ENCODE measurements at regions not wholly inside any gene's neighbourhood (a gene's known extent, or its start where the extent isn't known, plus 50 kb on each side); places are given as distances from the start of the nearest gene placed in this dataset.
A peak's percentile ranks its signal among the peaks of the same experiment; 100 is the strongest.

GRCh38 chr2:213221957-213222356 is 62.3 kb upstream of the SPAG16 start:
- DNase-seq (ENCODE audit: low read depth in 2 of 2): peak; percentile 41 to 65
- no peak for TF ChIP-seq CTCF (IDR thresholded peaks at IDR 0.05; ENCODE audit: low read depth, low read length)
- H3K4me3 ChIP-seq (replicated peaks in 1 of 2; ENCODE audit: low read depth in 2 of 2, low read length in 2 of 2): peak overlapping the region in 1 of 2 donors; percentile 0

GRCh38 chr2:213224366-213224765 is 59.9 kb upstream of the SPAG16 start:
- DNase-seq (ENCODE audit: low read depth in 2 of 2): peak in 1 of 2 donors; percentile 24
- TF ChIP-seq CTCF (IDR thresholded peaks at IDR 0.05; ENCODE audit: low read depth, low read length): no peak
- no peak overlapping the region for H3K4me3 ChIP-seq (replicated peaks in 1 of 2; ENCODE audit: low read depth in 2 of 2, low read length in 2 of 2)

GRCh38 chr2:213225866-213226265 is 58.4 kb upstream of the SPAG16 start:
- TF ChIP-seq CTCF (IDR thresholded peaks at IDR 0.05; ENCODE audit: low read depth, low read length): no peak
- H3K4me3 ChIP-seq (replicated peaks in 1 of 2; ENCODE audit: low read depth in 2 of 2, low read length in 2 of 2): no peak overlapping the region
- DNase-seq (ENCODE audit: low read depth in 2 of 2): no peak

GRCh38 chr2:213227458-213227857 is 56.8 kb upstream of the SPAG16 start:
- peak in 1 of 2 donors; percentile 52 for DNase-seq (ENCODE audit: low read depth in 2 of 2)
- H3K4me3 ChIP-seq (replicated peaks in 1 of 2; ENCODE audit: low read depth in 2 of 2, low read length in 2 of 2): no peak overlapping the region
- no peak for TF ChIP-seq CTCF (IDR thresholded peaks at IDR 0.05; ENCODE audit: low read depth, low read length)

GRCh38 chr2:213228638-213229037 is 55.6 kb upstream of the SPAG16 start:
- no peak for DNase-seq (ENCODE audit: low read depth in 2 of 2)
- no peak for TF ChIP-seq CTCF (IDR thresholded peaks at IDR 0.05; ENCODE audit: low read depth, low read length)
- no peak overlapping the region for H3K4me3 ChIP-seq (replicated peaks in 1 of 2; ENCODE audit: low read depth in 2 of 2, low read length in 2 of 2)

- no peak overlapping the region for H3K4me3 ChIP-seq (replicated peaks in 1 of 2; ENCODE audit: low read depth in 2 of 2, low read length in 2 of 2)
Measured at GRCh38 chr2:213229814-213230213, 54.5 kb upstream of the SPAG16 start.

More at GRCh38 chr2:213229814-213230213, 54.5 kb upstream of the SPAG16 start:
- no peak for TF ChIP-seq CTCF (IDR thresholded peaks at IDR 0.05; ENCODE audit: low read depth, low read length)
- DNase-seq (ENCODE audit: low read depth in 2 of 2): peak; percentile 51 to 93
